Loucy (cell line): ENCODE measurements at regions not wholly inside any gene's neighbourhood (a gene's known extent, or its start where the extent isn't known, plus 50 kb on each side); places are given as distances from the start of the nearest gene placed in this dataset.

ENCODE experiments used
- CTCF ChIP-seq: fragments of 200-600 bp; sonication (generic); conservative IDR thresholded peaks from 2 replicates; pipeline ENCODE4 v1.5.1; 2014; ENCODE audit warnings: mild to moderate bottlenecking, antibody characterized with exemption, low read length
- EZH2phosphoT487 ChIP-seq: fragments of 200-600 bp; IDR thresholded peaks from 2 replicates; pipeline ENCODE4 v1.6.1; 2018; ENCODE audit warnings: antibody characterized with exemption, mild to moderate bottlenecking, moderate library complexity, borderline replicate concordance

GRCh38 chr3:150248888-150249681, 159.0 kb upstream of the TSC22D2 start:
- no peak for TF ChIP-seq CTCF
- TF ChIP-seq EZH2phosphoT487 = no peak
